ENCODE measurements at regions not wholly inside any gene's neighbourhood (a gene's known extent, or its start where the extent isn't known, plus 50 kb on each side); places are given as distances from the start of the nearest gene placed in this dataset.

GRCh38 chr13:21823416-21823815 lies 152.5 kb downstream of the FGF9 start:
- DNase-seq: no peak

GRCh38 chr13:21823949-21824348 lies 153.1 kb downstream of the FGF9 start:
- no peak for DNase-seq

GRCh38 chr13:21825186-21825585 lies 154.3 kb downstream of the FGF9 start:
- no peak for DNase-seq

GRCh38 chr13:21825801-21826200 lies 154.9 kb downstream of the FGF9 start:
- no peak for DNase-seq

GRCh38 chr13:21826214-21827015 lies 155.5 kb downstream of the FGF9 start:
- no peak for DNase-seq

GRCh38 chr13:21831654-21832324 lies 160.9 kb downstream of the FGF9 start:
- no peak for DNase-seq

- no peak for DNase-seq
Observed at GRCh38 chr13:21833921-21834320, 163.0 kb downstream of the FGF9 start.

- no peak for DNase-seq
Observed at GRCh38 chr13:21834521-21834920, 163.6 kb downstream of the FGF9 start.

- no peak for DNase-seq
Observed at GRCh38 chr13:21837288-21837687, 166.4 kb downstream of the FGF9 start.

GRCh38 chr13:21837841-21838551 lies 167.1 kb downstream of the FGF9 start:
- DNase-seq: no peak

GRCh38 chr13:21846605-21847004 lies 175.7 kb downstream of the FGF9 start:
- no peak for DNase-seq

GRCh38 chr13:21849323-21849722 lies 178.4 kb downstream of the FGF9 start:
- DNase-seq: peak in 3 of 6 experiments; percentile 8 to 29 (median 14)

GRCh38 chr13:21850013-21851006 lies 179.4 kb downstream of the FGF9 start:
- DNase-seq: no peak

GRCh38 chr13:21852043-21852442 lies 181.2 kb downstream of the FGF9 start:
- DNase-seq: no peak

- no peak for DNase-seq
Observed at GRCh38 chr13:21853779-21854178, 182.9 kb downstream of the FGF9 start.

- DNase-seq: no peak
Observed at GRCh38 chr13:21868823-21869222, 197.9 kb downstream of the FGF9 start.

- DNase-seq: no peak
Observed at GRCh38 chr13:21871382-21871781, 200.5 kb downstream of the FGF9 start.

GRCh38 chr13:21871919-21872318 lies 201.0 kb downstream of the FGF9 start:
- no peak for DNase-seq

- no peak for DNase-seq
Observed at GRCh38 chr13:21872795-21873194, 201.9 kb downstream of the FGF9 start.

- DNase-seq: no peak
Observed at GRCh38 chr13:21875116-21875515, 204.2 kb downstream of the FGF9 start.

GRCh38 chr13:21879263-21879914 lies 208.5 kb downstream of the FGF9 start:
- DNase-seq: no peak

- DNase-seq: no peak
Observed at GRCh38 chr13:21882766-21883165, 211.9 kb downstream of the FGF9 start.
